SJCRH30 (cell line): ENCODE measurements at regions not wholly inside any gene's neighbourhood (a gene's known extent, or its start where the extent isn't known, plus 50 kb on each side); places are given as distances from the start of the nearest gene placed in this dataset.
A peak's percentile ranks its signal among the peaks of the same experiment; 100 is the strongest.

Source experiments
- DNase-seq, 2 experiments: peaks; one replicate each; pipeline ENCODE4 v3.0.0-alpha.2; 2015 to 2020
- H3K27ac ChIP-seq: fragments of 250-450 bp; sonication (Bioruptor Pico); 2 replicates; pipeline ENCODE4 v1.5.1; 2020; ENCODE audit warnings: mild to moderate bottlenecking, moderate library complexity
- H3K27me3 ChIP-seq: fragments of 250-450 bp; sonication (Bioruptor Pico); 2 replicates; pipeline ENCODE4 v1.5.1; 2020; ENCODE audit warnings: mild to moderate bottlenecking, moderate library complexity
- H3K36me3 ChIP-seq: fragments of 250-450 bp; sonication (Bioruptor Pico); 2 replicates; pipeline ENCODE4 v1.5.1; 2020; ENCODE audit warnings: mild to moderate bottlenecking, moderate library complexity
- H3K4me1 ChIP-seq: fragments of 250-450 bp; sonication (Bioruptor Pico); 2 replicates; pipeline ENCODE4 v1.5.1; 2020; ENCODE audit warnings: mild to moderate bottlenecking, moderate library complexity
- H3K4me3 ChIP-seq: fragments of 250-450 bp; sonication (Bioruptor Pico); 2 replicates; pipeline ENCODE4 v1.5.1; 2020; ENCODE audit warnings: mild to moderate bottlenecking, moderate library complexity
- H3K9me3 ChIP-seq: fragments of 250-450 bp; sonication (Bioruptor Pico); replicated peaks from 2 replicates; pipeline ENCODE4 v1.5.1; 2020; ENCODE audit warnings: mild to moderate bottlenecking, moderate library complexity

GRCh38 chr5:25064306-25064705 is 419.5 kb upstream of the CDH10 start:
- Histone ChIP-seq H3K36me3 (no peaks in the 10 kb centered on the region), H3K4me3 (no peak overlapping the region), H3K9me3 (no peaks in the 10 kb centered on the region), H3K27ac (no peak overlapping the region), H3K4me1 (no peaks in the 10 kb centered on the region), H3K27me3 (no peaks in the 10 kb centered on the region)
- DNase-seq: no peak

- H3K4me1 ChIP-seq: no peaks in the 10 kb centered on the region
- H3K36me3 ChIP-seq: no peaks in the 10 kb centered on the region
- DNase-seq: no peak
- H3K27ac ChIP-seq: no peak overlapping the region
- H3K9me3 ChIP-seq: no peaks in the 10 kb centered on the region
- no peaks in the 10 kb centered on the region for H3K27me3 ChIP-seq
- H3K4me3 ChIP-seq: no peak overlapping the region
These were observed 415.8 kb upstream of the CDH10 start for GRCh38 chr5:25060575-25060974.

- Histone ChIP-seq H3K36me3 (no peaks in the 10 kb centered on the region), H3K27ac (no peak overlapping the region), H3K9me3 (no peaks in the 10 kb centered on the region), H3K27me3 (no peaks in the 10 kb centered on the region), H3K4me1 (no peaks in the 10 kb centered on the region), H3K4me3 (no peak overlapping the region)
- peak in 1 of 2 experiments; percentile 1 for DNase-seq
These were observed 412.1 kb upstream of the CDH10 start for GRCh38 chr5:25056836-25057235.

- no peak for DNase-seq
- Histone ChIP-seq H3K27ac (no peak overlapping the region), H3K36me3 (no peaks in the 10 kb centered on the region), H3K4me1 (no peaks in the 10 kb centered on the region), H3K4me3 (no peak overlapping the region), H3K9me3 (no peaks in the 10 kb centered on the region), H3K27me3 (no peaks in the 10 kb centered on the region)
These were observed 388.9 kb upstream of the CDH10 start for GRCh38 chr5:25033658-25034057.

- no peak overlapping the region for H3K4me3 ChIP-seq
- no peak overlapping the region for H3K27ac ChIP-seq
- H3K4me1 ChIP-seq: no peaks in the 10 kb centered on the region
- no peaks in the 10 kb centered on the region for H3K36me3 ChIP-seq
- peak in 1 of 2 experiments; percentile 0 for DNase-seq
- no peaks in the 10 kb centered on the region for H3K27me3 ChIP-seq
- H3K9me3 ChIP-seq: no peaks in the 10 kb centered on the region
These were observed 384.2 kb upstream of the CDH10 start for GRCh38 chr5:25029004-25029403.

- Histone ChIP-seq H3K27ac (no peak overlapping the region), H3K4me1 (no peaks in the 10 kb centered on the region), H3K36me3 (no peaks in the 10 kb centered on the region), H3K4me3 (no peak overlapping the region), H3K9me3 (no peaks in the 10 kb centered on the region), H3K27me3 (no peaks in the 10 kb centered on the region)
- no peak for DNase-seq
These were observed 382.7 kb upstream of the CDH10 start for GRCh38 chr5:25027526-25027925.

- Histone ChIP-seq H3K27me3 (no peaks in the 10 kb centered on the region), H3K4me3 (no peak overlapping the region), H3K27ac (no peak overlapping the region), H3K9me3 (no peaks in the 10 kb centered on the region), H3K4me1 (no peaks in the 10 kb centered on the region), H3K36me3 (no peaks in the 10 kb centered on the region)
- DNase-seq: no peak
These were observed 382.3 kb upstream of the CDH10 start for GRCh38 chr5:25027061-25027460.

- H3K27ac ChIP-seq: no peak overlapping the region
- DNase-seq: no peak
- H3K4me1 ChIP-seq: no peaks in the 10 kb centered on the region
- no peaks in the 10 kb centered on the region for H3K36me3 ChIP-seq
- H3K9me3 ChIP-seq: no peaks in the 10 kb centered on the region
- no peak overlapping the region for H3K4me3 ChIP-seq
- H3K27me3 ChIP-seq: no peaks in the 10 kb centered on the region
These were observed 381.1 kb upstream of the CDH10 start for GRCh38 chr5:25025831-25026230.

GRCh38 chr5:25020454-25020853 is 375.7 kb upstream of the CDH10 start:
- no peaks in the 10 kb centered on the region for H3K27me3 ChIP-seq
- H3K4me1 ChIP-seq: no peaks in the 10 kb centered on the region
- DNase-seq: no peak
- no peaks in the 10 kb centered on the region for H3K36me3 ChIP-seq
- no peak overlapping the region for H3K4me3 ChIP-seq
- H3K9me3 ChIP-seq: no peaks in the 10 kb centered on the region
- H3K27ac ChIP-seq: no peak overlapping the region

- Histone ChIP-seq H3K9me3 (no peaks in the 10 kb centered on the region), H3K27ac (no peak overlapping the region), H3K4me1 (no peaks in the 10 kb centered on the region), H3K36me3 (no peaks in the 10 kb centered on the region), H3K27me3 (no peaks in the 10 kb centered on the region), H3K4me3 (no peak overlapping the region)
- no peak for DNase-seq
These were observed 364.3 kb upstream of the CDH10 start for GRCh38 chr5:25009063-25009462.

GRCh38 chr5:25006734-25007133 is 362.0 kb upstream of the CDH10 start:
- Histone ChIP-seq H3K9me3 (no peaks in the 10 kb centered on the region), H3K4me1 (no peaks in the 10 kb centered on the region), H3K36me3 (no peaks in the 10 kb centered on the region), H3K27me3 (no peaks in the 10 kb centered on the region), H3K27ac (no peak overlapping the region), H3K4me3 (no peak overlapping the region)
- DNase-seq: peak in 1 of 2 experiments; percentile 15

- Histone ChIP-seq H3K9me3 (no peaks in the 10 kb centered on the region), H3K4me3 (no peak overlapping the region), H3K27me3 (no peaks in the 10 kb centered on the region), H3K4me1 (no peaks in the 10 kb centered on the region), H3K27ac (no peak overlapping the region), H3K36me3 (no peaks in the 10 kb centered on the region)
- no peak for DNase-seq
These were observed 361.5 kb upstream of the CDH10 start for GRCh38 chr5:25006237-25006636.

GRCh38 chr5:25005431-25005830 is 360.7 kb upstream of the CDH10 start:
- Histone ChIP-seq H3K9me3 (no peaks in the 10 kb centered on the region), H3K4me1 (no peaks in the 10 kb centered on the region), H3K27ac (no peak overlapping the region), H3K27me3 (no peaks in the 10 kb centered on the region), H3K36me3 (no peaks in the 10 kb centered on the region), H3K4me3 (no peak overlapping the region)
- no peak for DNase-seq

GRCh38 chr5:25002371-25002770 is 357.6 kb upstream of the CDH10 start:
- no peak overlapping the region for H3K27ac ChIP-seq
- H3K36me3 ChIP-seq: no peaks in the 10 kb centered on the region
- no peaks in the 10 kb centered on the region for H3K9me3 ChIP-seq
- no peaks in the 10 kb centered on the region for H3K27me3 ChIP-seq
- no peaks in the 10 kb centered on the region for H3K4me1 ChIP-seq
- no peak for DNase-seq
- no peak overlapping the region for H3K4me3 ChIP-seq

- H3K9me3 ChIP-seq: no peaks in the 10 kb centered on the region
These were observed 355.0 kb upstream of the CDH10 start for GRCh38 chr5:24999732-25000131.

GRCh38 chr5:24998641-24999040 is 353.9 kb upstream of the CDH10 start:
- DNase-seq: no peak
- no peaks in the 10 kb centered on the region for H3K4me1 ChIP-seq
- no peak overlapping the region for H3K4me3 ChIP-seq
- H3K27ac ChIP-seq: no peak overlapping the region
- H3K9me3 ChIP-seq: no peaks in the 10 kb centered on the region
- H3K27me3 ChIP-seq: no peaks in the 10 kb centered on the region
- H3K36me3 ChIP-seq: no peaks in the 10 kb centered on the region

More at GRCh38 chr5:24999732-25000131, 355.0 kb upstream of the CDH10 start:
- Histone ChIP-seq H3K27ac (no peak overlapping the region), H3K4me3 (no peak overlapping the region), H3K36me3 (no peaks in the 10 kb centered on the region), H3K27me3 (no peaks in the 10 kb centered on the region), H3K4me1 (no peaks in the 10 kb centered on the region)
- no peak for DNase-seq

- H3K36me3 ChIP-seq: no peaks in the 10 kb centered on the region
- H3K27ac ChIP-seq: no peak overlapping the region
- no peak for DNase-seq
- H3K4me1 ChIP-seq: no peaks in the 10 kb centered on the region
- no peaks in the 10 kb centered on the region for H3K9me3 ChIP-seq
- no peak overlapping the region for H3K4me3 ChIP-seq
- no peaks in the 10 kb centered on the region for H3K27me3 ChIP-seq
These were observed 341.5 kb upstream of the CDH10 start for GRCh38 chr5:24986326-24986725.
